ENCODE measurements at regions not wholly inside any gene's neighbourhood (a gene's known extent, or its start where the extent isn't known, plus 50 kb on each side); places are given as distances from the start of the nearest gene placed in this dataset.

- TF ChIP-seq POLR2A (IDR thresholded peaks at IDR 0.05), result no peak
- TF ChIP-seq, protein P1, sequence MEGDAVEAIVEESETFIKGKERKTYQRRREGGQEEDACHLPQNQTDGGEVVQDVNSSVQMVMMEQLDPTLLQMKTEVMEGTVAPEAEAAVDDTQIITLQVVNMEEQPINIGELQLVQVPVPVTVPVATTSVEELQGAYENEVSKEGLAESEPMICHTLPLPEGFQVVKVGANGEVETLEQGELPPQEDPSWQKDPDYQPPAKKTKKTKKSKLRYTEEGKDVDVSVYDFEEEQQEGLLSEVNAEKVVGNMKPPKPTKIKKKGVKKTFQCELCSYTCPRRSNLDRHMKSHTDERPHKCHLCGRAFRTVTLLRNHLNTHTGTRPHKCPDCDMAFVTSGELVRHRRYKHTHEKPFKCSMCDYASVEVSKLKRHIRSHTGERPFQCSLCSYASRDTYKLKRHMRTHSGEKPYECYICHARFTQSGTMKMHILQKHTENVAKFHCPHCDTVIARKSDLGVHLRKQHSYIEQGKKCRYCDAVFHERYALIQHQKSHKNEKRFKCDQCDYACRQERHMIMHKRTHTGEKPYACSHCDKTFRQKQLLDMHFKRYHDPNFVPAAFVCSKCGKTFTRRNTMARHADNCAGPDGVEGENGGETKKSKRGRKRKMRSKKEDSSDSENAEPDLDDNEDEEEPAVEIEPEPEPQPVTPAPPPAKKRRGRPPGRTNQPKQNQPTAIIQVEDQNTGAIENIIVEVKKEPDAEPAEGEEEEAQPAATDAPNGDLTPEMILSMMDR (IDR thresholded peaks at IDR 0.05), result no peak
Measured at GRCh38 chr3:13227315-13228165, 154.3 kb upstream of the IQSEC1 start.

Data from uterus (tissue), 2 donors.